GM20000 (cell line): ENCODE measurements at regions not wholly inside any gene's neighbourhood (a gene's known extent, or its start where the extent isn't known, plus 50 kb on each side); places are given as distances from the start of the nearest gene placed in this dataset.

Source experiments
- DNase-seq: peaks from one replicate; pipeline ENCODE4 v3.0.0; 2012; ENCODE audit warnings: low spot score
- TF ChIP-seq, protein P1 (sequence below): IDR thresholded peaks from 2 replicates; pipeline ENCODE4 v1.5.1; 2012; ENCODE audit warnings: mild to moderate bottlenecking, control low read depth; ENCODE audit errors: extremely low read depth, missing control alignments

DNA sequence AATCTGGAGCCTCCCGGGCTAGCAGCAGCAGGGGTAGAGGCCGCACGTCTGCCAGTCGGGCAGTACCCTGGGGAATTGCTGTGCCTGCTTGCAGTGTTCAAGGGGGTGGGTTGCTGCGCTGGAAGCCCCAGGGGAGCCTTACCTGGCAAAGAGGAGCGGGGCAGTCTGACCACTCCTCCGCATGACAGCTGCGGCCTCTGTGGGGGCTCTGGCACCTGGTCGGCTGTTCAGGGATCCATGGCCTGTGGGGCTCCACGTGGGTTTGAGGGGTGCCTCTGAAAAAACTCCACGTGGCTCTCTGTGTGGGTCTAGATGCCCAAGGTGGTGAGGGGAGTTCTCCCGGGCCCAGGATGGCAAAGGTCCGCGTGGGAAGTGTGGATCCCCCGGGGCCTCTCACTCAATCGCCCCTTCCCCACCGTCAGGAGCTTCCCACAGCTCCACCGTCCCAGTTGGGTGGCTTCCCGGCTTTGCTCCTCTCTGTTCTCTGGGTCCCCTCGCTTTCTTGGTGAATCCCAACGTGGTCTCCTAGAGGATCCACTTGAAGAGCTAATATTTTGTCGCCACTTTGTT is 184.5 kb downstream of the EFHB start:
- TF ChIP-seq, protein P1, sequence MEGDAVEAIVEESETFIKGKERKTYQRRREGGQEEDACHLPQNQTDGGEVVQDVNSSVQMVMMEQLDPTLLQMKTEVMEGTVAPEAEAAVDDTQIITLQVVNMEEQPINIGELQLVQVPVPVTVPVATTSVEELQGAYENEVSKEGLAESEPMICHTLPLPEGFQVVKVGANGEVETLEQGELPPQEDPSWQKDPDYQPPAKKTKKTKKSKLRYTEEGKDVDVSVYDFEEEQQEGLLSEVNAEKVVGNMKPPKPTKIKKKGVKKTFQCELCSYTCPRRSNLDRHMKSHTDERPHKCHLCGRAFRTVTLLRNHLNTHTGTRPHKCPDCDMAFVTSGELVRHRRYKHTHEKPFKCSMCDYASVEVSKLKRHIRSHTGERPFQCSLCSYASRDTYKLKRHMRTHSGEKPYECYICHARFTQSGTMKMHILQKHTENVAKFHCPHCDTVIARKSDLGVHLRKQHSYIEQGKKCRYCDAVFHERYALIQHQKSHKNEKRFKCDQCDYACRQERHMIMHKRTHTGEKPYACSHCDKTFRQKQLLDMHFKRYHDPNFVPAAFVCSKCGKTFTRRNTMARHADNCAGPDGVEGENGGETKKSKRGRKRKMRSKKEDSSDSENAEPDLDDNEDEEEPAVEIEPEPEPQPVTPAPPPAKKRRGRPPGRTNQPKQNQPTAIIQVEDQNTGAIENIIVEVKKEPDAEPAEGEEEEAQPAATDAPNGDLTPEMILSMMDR: no peak

DNA sequence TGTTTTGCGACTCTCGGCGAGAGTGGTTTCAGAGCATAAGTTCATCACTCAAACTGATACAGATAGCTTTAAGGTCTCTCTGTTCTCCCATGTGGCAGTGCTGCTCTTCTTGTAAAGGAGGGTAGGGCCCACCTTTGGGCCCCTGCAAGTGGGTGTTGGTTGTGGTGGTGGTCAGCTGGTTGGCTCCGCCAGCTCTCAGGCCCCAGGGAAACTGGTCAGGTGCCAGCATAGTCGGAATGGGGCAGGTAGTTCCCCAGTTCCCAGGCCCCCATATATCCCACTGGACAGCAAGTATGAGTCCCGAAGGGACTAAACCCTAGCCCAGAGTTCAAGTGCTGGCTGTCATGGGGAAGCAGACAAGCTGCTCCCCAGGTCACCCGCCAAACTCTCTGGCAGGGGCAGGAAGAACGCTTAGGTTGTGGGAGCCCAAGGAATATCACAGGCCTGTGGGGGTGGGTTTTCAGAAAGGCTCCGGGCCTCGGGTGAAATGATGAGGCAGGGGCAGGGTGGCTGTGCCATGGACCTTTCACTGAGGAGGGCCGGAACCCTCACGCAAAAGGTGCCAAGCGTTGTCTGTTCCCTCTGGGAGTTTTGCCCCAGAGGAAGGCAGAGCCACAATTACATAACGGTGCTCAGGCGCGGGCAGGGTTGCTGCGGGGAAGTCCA is 185.1 kb downstream of the EFHB start:
- no peak for DNase-seq

More for the DNA sequence above, 184.5 kb downstream of the EFHB start:
- no peak for DNase-seq

DNA sequence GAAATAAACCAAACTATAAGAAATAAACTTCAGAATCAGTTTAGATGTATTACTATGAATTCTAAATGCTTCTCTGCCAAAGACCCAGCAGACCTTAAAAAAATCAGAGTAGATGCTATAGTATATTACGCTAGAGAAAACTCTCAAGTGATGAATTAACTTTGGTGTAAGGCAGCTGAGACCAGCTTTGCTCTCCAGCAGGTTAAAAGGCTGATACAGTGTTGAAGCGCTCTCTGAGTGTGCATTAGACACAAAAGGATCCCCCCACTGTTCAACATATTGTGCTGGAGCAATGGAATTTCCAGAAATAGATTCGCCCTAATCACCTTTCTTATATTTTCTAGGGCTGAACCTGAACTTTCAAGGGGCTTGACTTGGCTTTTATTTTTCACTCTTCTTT is 190.0 kb downstream of the EFHB start:
- DNase-seq: no peak
- TF ChIP-seq, protein P1: no peak

More for the DNA sequence above, 185.1 kb downstream of the EFHB start:
- TF ChIP-seq, protein P1: no peak

DNA sequence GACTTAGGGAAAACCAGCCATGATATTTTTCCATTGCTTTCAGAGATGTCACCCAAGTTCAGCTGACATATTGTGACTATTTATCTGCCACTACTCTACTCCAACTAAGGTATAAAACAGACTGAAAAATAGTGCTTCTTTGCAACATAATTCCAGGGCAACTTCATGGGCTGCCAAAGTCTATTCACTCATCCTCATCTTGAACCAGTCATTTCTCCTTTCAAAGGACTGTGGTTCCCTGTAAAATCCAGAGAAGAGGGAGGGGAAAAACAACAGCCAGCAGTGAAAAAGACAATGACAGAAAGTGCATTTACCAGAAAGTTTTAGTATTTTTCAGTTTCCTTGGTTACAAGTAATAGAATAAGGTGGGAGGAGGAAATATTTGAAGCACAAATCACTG is 191.1 kb downstream of the EFHB start:
- TF ChIP-seq, protein P1: no peak
- no peak for DNase-seq

DNA sequence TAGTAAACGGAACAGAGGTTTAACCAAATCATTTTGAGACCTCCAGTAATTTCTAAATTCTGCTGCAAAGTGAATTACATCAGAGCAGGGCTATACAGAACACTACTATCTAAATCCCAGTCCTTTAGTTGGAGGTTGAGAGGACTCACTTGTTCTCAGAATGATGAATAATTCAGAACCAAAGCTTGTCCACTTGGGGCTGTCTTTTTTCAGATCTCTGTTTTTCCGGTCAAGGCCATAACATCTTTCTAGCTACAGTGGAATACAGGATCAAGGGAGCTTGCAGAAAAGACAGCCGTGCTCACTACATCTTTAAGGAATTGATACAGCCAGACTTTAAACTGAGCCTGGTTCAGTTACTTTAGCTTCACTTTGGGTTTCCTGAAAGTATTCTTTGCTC is 194.5 kb downstream of the EFHB start:
- TF ChIP-seq, protein P1: no peak
- no peak for DNase-seq

DNA sequence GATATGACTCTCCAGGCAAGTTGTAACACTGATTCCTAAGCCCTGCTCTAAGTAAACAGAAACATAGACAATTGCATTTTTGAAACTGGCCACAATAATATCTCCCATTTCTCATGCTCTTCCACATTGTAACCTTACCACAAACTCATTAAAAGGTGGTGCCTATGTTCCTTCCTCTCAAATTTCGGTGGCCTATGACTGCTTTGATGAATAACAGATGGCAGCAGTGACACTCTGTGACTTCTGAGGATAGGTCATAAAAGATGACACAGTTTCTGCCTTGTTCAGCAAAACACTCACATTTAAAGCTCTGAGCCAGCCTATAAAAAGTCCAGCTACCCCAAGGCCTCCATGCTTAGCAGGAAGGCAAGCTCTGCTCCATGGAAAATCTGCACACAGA is 195.2 kb downstream of the EFHB start:
- DNase-seq: no peak
- TF ChIP-seq, protein P1: no peak

DNA sequence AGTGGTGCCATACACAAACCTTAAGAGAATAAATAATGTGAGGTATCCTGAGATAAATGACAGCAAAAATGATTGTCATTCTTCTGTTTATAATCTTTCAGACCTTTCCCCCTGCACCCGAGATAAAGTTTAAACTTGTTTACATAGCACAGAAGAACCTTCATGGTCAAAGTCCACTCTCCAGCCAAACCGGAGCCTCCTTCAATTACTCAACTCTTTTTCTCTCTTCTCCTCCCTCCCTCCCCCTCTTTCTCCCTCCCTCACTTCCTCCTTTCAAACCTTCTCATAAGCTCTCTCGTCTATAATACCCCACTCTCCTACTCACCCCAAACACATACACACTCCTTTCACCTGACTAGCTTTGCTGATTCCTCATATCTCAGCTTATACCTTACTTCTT is 198.9 kb downstream of the EFHB start:
- no peak for DNase-seq
- TF ChIP-seq, protein P1: no peak
